ENCODE measurements at regions not wholly inside any gene's neighbourhood (a gene's known extent, or its start where the extent isn't known, plus 50 kb on each side); places are given as distances from the start of the nearest gene placed in this dataset.

- Histone ChIP-seq H3K27ac (no peak overlapping the region), H3K4me1 (no peaks in the 10 kb centered on the region), H3K9me3 (no peaks in the 10 kb centered on the region), H3K36me3 (replicated peaks in 1 of 2; ENCODE audit: insufficient read depth in 1 of 2, low read depth in 2 of 2) (no peaks in the 10 kb centered on the region), H3K4me3 (no peak overlapping the region), H3K27me3 (no peaks in the 10 kb centered on the region)
- DNase-seq, result no peak
- ATAC-seq, result no peak
- 75 to 83% methylated on average over 2 of the region's 2 CpGs for WGBS, 2 donors
- intact Hi-C loops (cut with DNase I), result no loop called here
- no peak for TF ChIP-seq POLR2A (IDR thresholded peaks at IDR 0.05)
- TF ChIP-seq CTCF (IDR thresholded peaks at IDR 0.05), result no peak
Measured at GRCh38 chr5:115440782-115441451, 103.7 kb downstream of the FEM1C start.

DNA sequence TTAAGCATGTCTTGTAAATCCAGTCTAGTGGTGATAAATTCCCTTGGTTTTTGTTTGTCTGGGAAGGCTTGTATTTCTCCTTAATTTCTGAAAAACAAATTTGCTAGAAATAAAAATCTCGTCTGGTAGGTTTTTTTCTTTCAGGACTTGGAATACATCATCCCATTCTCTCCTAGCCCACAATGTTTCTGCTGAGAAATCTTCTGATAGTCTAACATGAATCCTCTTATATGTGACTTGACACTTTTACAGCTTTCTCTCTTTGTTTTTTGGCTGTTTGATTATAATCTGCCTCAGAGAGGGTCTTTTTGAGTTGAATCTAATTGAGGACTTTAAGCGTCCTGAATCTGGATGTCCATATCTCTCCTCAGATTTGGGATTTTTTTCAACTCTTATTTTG, 104.9 kb downstream of the FEM1C start:
- no peaks in the 10 kb centered on the region for H3K36me3 ChIP-seq (replicated peaks in 1 of 2; ENCODE audit: insufficient read depth in 1 of 2, low read depth in 2 of 2)
- ATAC-seq (no peak), DNase-seq (no peak)
- no peak for TF ChIP-seq POLR2A (IDR thresholded peaks at IDR 0.05)
- no peak for TF ChIP-seq CTCF (IDR thresholded peaks at IDR 0.05)
- no peaks in the 10 kb centered on the region for H3K4me1 ChIP-seq
- WGBS, 2 donors, result 87 to 89% methylated on average over 2 of the region's 2 CpGs
- no peak overlapping the region for H3K4me3 ChIP-seq
- no peak overlapping the region for H3K27ac ChIP-seq
- H3K27me3 ChIP-seq, result no peaks in the 10 kb centered on the region
- intact Hi-C loops (cut with DNase I), result no loop called here
- H3K9me3 ChIP-seq, result no peaks in the 10 kb centered on the region

- Histone ChIP-seq H3K9me3 (no peaks in the 10 kb centered on the region), H3K36me3 (replicated peaks in 1 of 2; ENCODE audit: insufficient read depth in 1 of 2, low read depth in 2 of 2) (no peaks in the 10 kb centered on the region), H3K27me3 (no peaks in the 10 kb centered on the region), H3K4me1 (no peaks in the 10 kb centered on the region), H3K27ac (no peak overlapping the region), H3K4me3 (no peak overlapping the region)
- WGBS, 2 donors, result 71 to 78% methylated on average over 2 of the region's 2 CpGs
- intact Hi-C loops (cut with DNase I), result no loop called here
- ATAC-seq, result no peak
- TF ChIP-seq CTCF (IDR thresholded peaks at IDR 0.05), result no peak
- no peak for TF ChIP-seq POLR2A (IDR thresholded peaks at IDR 0.05)
- DNase-seq, result no peak
Measured at GRCh38 chr5:115439042-115439441, 105.5 kb downstream of the FEM1C start.

GRCh38 chr5:115435778-115436712, 108.5 kb downstream of the FEM1C start:
- Histone ChIP-seq H3K36me3 (replicated peaks in 1 of 2; ENCODE audit: insufficient read depth in 1 of 2, low read depth in 2 of 2) (no peaks in the 10 kb centered on the region), H3K9me3 (no peaks in the 10 kb centered on the region), H3K4me3 (no peak overlapping the region), H3K4me1 (peaks cover 13% of the 10 kb centered on the region), H3K27me3 (no peaks in the 10 kb centered on the region), H3K27ac (no peak overlapping the region)
- WGBS, 2 donors, result 83 to 88% methylated on average over 3 of the region's 3 CpGs
- TF ChIP-seq POLR2A (IDR thresholded peaks at IDR 0.05) (no peak), CTCF (IDR thresholded peaks at IDR 0.05) (no peak)
- ATAC-seq (no peak), DNase-seq (no peak)
- intact Hi-C loops (cut with DNase I), result no loop called here

Data from body of pancreas (tissue), 4 donors.